ENCODE measurements at regions not wholly inside any gene's neighbourhood (a gene's known extent, or its start where the extent isn't known, plus 50 kb on each side); places are given as distances from the start of the nearest gene placed in this dataset.

DNA sequence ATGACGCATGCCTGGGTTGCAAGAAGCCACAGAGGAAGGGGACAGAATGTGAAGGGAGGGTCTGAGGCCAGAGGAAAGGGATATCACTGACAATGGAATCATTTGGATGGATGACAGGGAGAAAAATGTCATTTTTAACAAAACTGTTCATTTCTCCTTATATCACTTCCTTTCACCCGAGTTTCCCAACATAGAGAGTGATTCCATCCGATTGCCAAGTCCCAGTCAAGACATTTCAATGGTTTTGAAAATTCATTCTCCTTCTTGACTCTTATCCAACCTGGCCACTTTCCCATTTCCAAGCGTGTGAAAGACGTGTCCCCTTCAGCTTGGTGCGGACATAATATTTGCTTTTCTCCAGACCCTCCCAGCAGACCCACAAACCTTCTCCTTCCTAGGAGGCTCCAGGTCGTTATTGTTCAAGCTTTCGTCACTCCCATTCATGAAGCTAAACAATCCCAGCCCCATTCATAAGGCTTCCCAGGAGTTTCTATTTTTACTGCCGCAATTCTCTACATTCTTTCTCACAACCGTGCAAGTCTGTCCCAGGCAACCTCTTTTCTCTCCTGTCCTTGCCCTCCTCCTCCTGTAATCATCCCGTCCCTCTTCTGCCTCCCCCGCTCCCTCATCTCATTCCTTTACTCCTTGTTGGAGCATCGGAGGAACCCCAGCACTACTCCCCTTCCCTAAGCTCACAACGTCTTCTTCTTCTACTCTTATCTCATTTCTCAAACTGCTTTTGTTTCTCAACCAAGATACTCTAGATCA lies 301.3 kb upstream of the KLF6 start:
- TF ChIP-seq EZH2 (IDR thresholded peaks at IDR 0.05; ENCODE audit: insufficient read depth, poor library complexity, severe bottlenecking), result no peak
- no peak for TF ChIP-seq EZH2phosphoT487 (IDR thresholded peaks at IDR 0.05; ENCODE audit: insufficient read depth, low read depth)
